NCI-H1105 treated with DMSO at 0.1 percent for 48 hours (cell line): ENCODE measurements at regions not wholly inside any gene's neighbourhood (a gene's known extent, or its start where the extent isn't known, plus 50 kb on each side); places are given as distances from the start of the nearest gene placed in this dataset.

Experiments used
- DNase-seq: peaks from one replicate; lab custom pipeline; 2025; lab: John Stamatoyannopoulos, UW

- DNase-seq, result no peak
These were observed 166.7 kb downstream of the PTPN20 start for GRCh38 chr10:47077941-47078340.

- DNase-seq, result no peak
These were observed 167.4 kb downstream of the PTPN20 start for GRCh38 chr10:47078393-47079203.

GRCh38 chr10:47079204-47079580 lies 168.0 kb downstream of the PTPN20 start:
- no peak for DNase-seq

- no peak for DNase-seq
These were observed 170.0 kb downstream of the PTPN20 start for GRCh38 chr10:47081264-47081663.

GRCh38 chr10:47082055-47082784 lies 171.0 kb downstream of the PTPN20 start:
- no peak for DNase-seq

- DNase-seq, result no peak
These were observed 176.4 kb downstream of the PTPN20 start for GRCh38 chr10:47087667-47088066.

GRCh38 chr10:47088656-47089354 lies 177.6 kb downstream of the PTPN20 start:
- no peak for DNase-seq

- DNase-seq, result no peak
These were observed 178.8 kb downstream of the PTPN20 start for GRCh38 chr10:47090042-47090441.

GRCh38 chr10:47090903-47091302 lies 179.7 kb downstream of the PTPN20 start:
- no peak for DNase-seq

- DNase-seq, result no peak
These were observed 180.2 kb downstream of the PTPN20 start for GRCh38 chr10:47091421-47091820.

GRCh38 chr10:47092376-47092775 lies 181.1 kb downstream of the PTPN20 start:
- no peak for DNase-seq

- DNase-seq, result no peak
These were observed 181.6 kb downstream of the PTPN20 start for GRCh38 chr10:47092831-47093230.

- DNase-seq, result no peak
These were observed 182.9 kb downstream of the PTPN20 start for GRCh38 chr10:47094126-47094525.

- DNase-seq, result no peak
These were observed 183.4 kb downstream of the PTPN20 start for GRCh38 chr10:47094636-47095035.

GRCh38 chr10:47095211-47095610 lies 184.0 kb downstream of the PTPN20 start:
- DNase-seq, result no peak

- no peak for DNase-seq
These were observed 184.8 kb downstream of the PTPN20 start for GRCh38 chr10:47095848-47096612.

- no peak for DNase-seq
These were observed 187.0 kb downstream of the PTPN20 start for GRCh38 chr10:47098238-47098637.

GRCh38 chr10:47098964-47099363 lies 187.7 kb downstream of the PTPN20 start:
- DNase-seq, result no peak

- DNase-seq, result no peak
These were observed 188.2 kb downstream of the PTPN20 start for GRCh38 chr10:47099474-47099873.

- no peak for DNase-seq
These were observed 190.0 kb downstream of the PTPN20 start for GRCh38 chr10:47101196-47101595.

- no peak for DNase-seq
These were observed 190.6 kb downstream of the PTPN20 start for GRCh38 chr10:47101807-47102206.

- DNase-seq, result no peak
These were observed 192.9 kb downstream of the PTPN20 start for GRCh38 chr10:47104151-47104605.
